CD4-positive, alpha-beta T cell treated with Interleukin-12 subunit alpha and Interleukin-12 subunit beta, for 1 hour (primary cell): ENCODE measurements at regions not wholly inside any gene's neighbourhood (a gene's known extent, or its start where the extent isn't known, plus 50 kb on each side); places are given as distances from the start of the nearest gene placed in this dataset.
A peak's percentile ranks its signal among the peaks of the same experiment; 100 is the strongest.

Experiments
- DNase-seq: peaks from one replicate; pipeline ENCODE4 v3.0.0-alpha.2; 2020

- peak; percentile 8 for DNase-seq
Observed at GRCh38 chr17:72591289-72592241, 470.7 kb downstream of the SOX9 start.

DNA sequence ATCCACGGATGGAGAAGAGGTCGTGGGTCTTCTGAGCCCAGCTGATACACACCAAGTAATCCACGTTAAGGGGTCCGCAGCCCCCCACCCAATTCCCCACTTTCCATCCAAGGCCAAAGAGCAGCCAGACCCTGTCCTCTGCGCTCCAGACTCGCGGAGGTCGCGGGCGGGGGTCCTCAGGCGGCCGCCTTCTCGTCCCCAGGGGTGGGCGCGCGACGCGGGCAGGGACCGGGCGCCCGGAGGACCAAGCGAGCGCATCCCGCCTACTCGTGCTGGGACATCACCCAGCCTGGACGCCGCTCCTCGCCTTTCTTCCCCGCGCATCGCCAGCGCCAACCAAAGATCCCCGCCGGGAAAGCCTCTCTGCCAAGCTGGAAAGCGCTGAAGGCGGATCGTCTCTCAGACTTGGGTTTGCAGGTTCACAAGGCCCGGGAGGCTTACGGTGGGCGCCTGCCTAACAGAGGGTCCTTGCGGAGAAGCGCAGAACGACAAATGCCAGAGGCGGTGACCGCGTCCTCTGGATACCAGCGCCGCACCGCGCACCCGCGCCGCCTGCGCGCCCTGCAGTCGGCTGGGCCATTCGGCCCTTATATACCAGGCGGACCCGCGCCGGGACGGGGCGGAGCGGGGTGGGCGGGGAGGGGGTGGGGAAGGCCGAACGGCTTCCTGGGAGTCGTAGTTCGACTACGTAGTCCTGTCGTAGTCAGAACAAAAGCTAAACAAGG lies 471.6 kb downstream of the SOX9 start:
- DNase-seq, result peak; percentile 71

DNA sequence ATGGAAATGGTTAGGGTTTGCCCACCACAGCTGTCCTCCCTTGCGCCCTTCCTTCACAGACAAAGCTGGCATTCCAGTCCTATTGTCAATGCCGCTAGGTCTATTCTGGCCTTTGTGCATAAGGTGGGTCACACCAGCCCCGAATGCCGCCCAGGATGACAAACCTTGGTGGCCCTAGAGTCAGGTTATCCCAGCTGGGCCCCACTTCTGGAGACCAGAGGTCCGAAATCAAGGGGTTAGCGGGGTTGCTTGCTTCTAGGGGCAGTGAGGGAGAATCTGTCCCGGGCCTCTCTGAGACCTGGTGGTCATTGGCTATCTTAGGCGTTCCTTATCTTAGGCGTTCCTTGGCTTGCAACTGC lies 472.1 kb downstream of the SOX9 start:
- DNase-seq, result no peak

DNA sequence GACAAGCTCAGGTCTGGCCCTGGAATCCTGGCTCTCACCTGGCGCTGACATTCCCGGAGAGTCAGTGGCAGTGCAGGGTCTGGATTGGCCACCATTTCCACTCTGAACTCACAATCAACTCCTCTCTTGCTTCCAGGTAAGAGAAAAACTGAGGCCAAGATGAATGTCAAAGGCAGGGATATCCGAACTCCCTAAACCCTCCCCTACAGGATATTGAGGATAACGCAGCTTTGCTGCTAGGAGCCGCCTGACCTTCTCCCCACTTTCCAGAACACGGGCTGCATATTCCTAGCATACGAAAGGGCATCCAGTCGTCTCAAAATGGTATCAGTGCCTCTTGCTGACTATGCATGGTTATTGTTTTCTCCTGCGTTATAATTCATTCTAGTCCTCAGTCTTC lies 473.4 kb downstream of the SOX9 start:
- DNase-seq, result no peak
